Right cardiac atrium (tissue), 5 donors: ENCODE measurements at regions not wholly inside any gene's neighbourhood (a gene's known extent, or its start where the extent isn't known, plus 50 kb on each side); places are given as distances from the start of the nearest gene placed in this dataset.

Experiments
- ATAC-seq, 2 donors: fragments of 200-7000 bp; cut with Tn5 transposase; one replicate each; pipeline versions ENCODE4 v1.8.0 to v1.9.1; 2020; ENCODE audit warnings: moderate library complexity in 2 of 2, mild to moderate bottlenecking in 1 of 2
- DNase-seq, 3 donors: peaks; one replicate each; pipeline ENCODE4 v3.0.0-alpha.2; 2020
- H3K27ac ChIP-seq: one replicate; pipeline ENCODE4 v1.5.1; 2013; ENCODE audit warnings: mild to moderate bottlenecking, low read length, control low read depth, moderate library complexity
- H3K27me3 ChIP-seq: one replicate; pipeline ENCODE4 v1.6.1; 2013; ENCODE audit not compliant: control insufficient read depth, insufficient read depth
- H3K4me1 ChIP-seq: one replicate; pipeline ENCODE4 v1.6.1; 2013; ENCODE audit warnings: low read length; ENCODE audit not compliant: control insufficient read depth, insufficient read depth
- H3K4me3 ChIP-seq: one replicate; pipeline ENCODE4 v1.5.1; 2013; ENCODE audit warnings: low read length, control low read depth
- H3K9me3 ChIP-seq: one replicate; pipeline ENCODE4 v1.6.1; 2013; ENCODE audit warnings: low read length; ENCODE audit not compliant: control insufficient read depth
- WGBS: extraction: QIAGEN DNeasy Blood & Tissue Kit; methylation state at CpG from one replicate; pipeline ENCODE4 v1.1.7; 2013; 5-methylcytosine and 5-hydroxymethylcytosine counted together
- intact Hi-C, 4 donors: fragments of 100-400 bp; cut with DNase I; formaldehyde crosslinking; loops; one replicate each; pipeline versions ENCODE4 v1.11.0 to v1.14.0; 2022 to 2023
- donor health status: healthy with polysubstance abuse.
- donor health status: DM: no; HTN: yes; CAD: no.
- donor health status: DM: no; HTN: no; CAD: no.
- donor health status: DM: no; HTN: yes; CAD: no; lungs with severe emphysema.
- donor health status: DM: yes; HTN: yes; CAD: no.

DNA sequence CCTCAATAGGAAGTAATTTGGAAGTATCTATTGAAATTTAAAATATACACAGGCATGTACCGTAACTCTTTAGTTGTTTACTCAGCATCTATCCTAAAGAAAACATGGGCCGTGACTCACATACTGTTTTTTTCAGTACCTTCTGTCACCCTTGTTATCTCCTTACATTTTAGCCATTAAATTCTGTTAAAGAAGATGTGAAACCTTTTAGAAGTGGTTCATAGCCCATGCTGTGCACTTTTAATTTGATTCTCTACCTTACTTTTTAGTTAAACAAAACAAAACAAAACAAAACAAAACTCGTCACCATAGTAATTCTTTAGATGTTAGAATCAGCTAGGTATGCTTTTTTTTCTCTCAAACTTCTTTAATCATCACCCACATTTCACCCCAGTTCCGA lies 494.4 kb upstream of the RGS6 start:
- no peaks in the 10 kb centered on the region for H3K27me3 ChIP-seq
- WGBS = 93% methylated on average over 4 of the region's 4 CpGs
- H3K4me3 ChIP-seq = no peak overlapping the region
- H3K4me1 ChIP-seq = peaks cover 1% of the 10 kb centered on the region
- no peak for DNase-seq
- H3K27ac ChIP-seq = no peak overlapping the region
- no peak for ATAC-seq
- no peaks in the 10 kb centered on the region for H3K9me3 ChIP-seq
- intact Hi-C loops = no loop called here

DNA sequence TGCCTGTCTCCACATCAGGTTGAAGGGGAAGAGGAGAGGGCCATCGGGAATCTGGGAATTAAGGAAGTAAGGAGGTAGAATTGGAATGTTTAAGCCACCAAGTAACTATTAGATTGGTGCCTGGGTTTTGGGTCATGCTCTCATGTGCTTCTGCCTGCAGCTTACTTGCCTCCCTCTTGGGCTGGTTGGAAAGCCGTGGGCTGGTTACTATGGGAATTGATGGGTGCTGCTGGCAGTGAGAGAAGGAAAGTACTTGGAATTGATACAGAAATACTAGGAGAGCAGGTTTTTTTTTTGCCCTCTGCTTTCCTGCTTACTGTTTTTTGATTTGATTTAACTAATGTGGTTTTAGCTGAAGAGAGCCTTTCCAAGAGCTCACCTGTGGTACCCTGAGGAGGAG lies 493.5 kb upstream of the RGS6 start:
- whole genome bisulfite sequencing = 28% methylated on average over 2 of the region's 2 CpGs
- no peak overlapping the region for H3K27ac ChIP-seq
- intact Hi-C loops = no loop called here

DNA sequence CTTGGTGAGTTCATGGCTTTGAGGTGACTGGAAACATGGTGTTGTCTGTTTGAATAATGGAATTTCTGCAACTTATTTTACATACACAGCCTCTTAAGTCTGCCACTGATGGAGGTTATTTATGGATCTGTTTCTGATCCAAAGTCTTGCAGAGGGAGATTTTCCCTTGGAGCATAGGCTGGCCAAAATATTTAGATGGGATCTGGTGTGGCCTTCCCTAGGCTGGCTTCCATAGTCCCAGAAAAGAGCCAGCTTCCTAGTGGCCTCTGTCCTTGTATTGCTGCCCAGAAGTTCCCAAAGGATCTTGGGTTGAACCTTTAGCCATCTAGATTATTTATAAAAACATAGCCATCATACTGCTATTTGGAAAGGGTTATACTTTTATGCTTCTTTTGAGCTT lies 491.1 kb upstream of the RGS6 start:
- Histone ChIP-seq H3K4me1 (peaks cover 3% of the 10 kb centered on the region), H3K27ac (no peak overlapping the region), H3K27me3 (no peaks in the 10 kb centered on the region), H3K9me3 (no peaks in the 10 kb centered on the region), H3K4me3 (no peak overlapping the region)
- DNase-seq = no peak
- ATAC-seq = peak in 1 of 2 donors; percentile 83
- intact Hi-C loops = no loop called here

More for the DNA sequence above, 493.5 kb upstream of the RGS6 start:
- ATAC-seq (no peak), DNase-seq (no peak)
- Histone ChIP-seq H3K4me3 (no peak overlapping the region), H3K9me3 (no peaks in the 10 kb centered on the region), H3K4me1 (peaks cover 1% of the 10 kb centered on the region), H3K27me3 (no peaks in the 10 kb centered on the region)

DNA sequence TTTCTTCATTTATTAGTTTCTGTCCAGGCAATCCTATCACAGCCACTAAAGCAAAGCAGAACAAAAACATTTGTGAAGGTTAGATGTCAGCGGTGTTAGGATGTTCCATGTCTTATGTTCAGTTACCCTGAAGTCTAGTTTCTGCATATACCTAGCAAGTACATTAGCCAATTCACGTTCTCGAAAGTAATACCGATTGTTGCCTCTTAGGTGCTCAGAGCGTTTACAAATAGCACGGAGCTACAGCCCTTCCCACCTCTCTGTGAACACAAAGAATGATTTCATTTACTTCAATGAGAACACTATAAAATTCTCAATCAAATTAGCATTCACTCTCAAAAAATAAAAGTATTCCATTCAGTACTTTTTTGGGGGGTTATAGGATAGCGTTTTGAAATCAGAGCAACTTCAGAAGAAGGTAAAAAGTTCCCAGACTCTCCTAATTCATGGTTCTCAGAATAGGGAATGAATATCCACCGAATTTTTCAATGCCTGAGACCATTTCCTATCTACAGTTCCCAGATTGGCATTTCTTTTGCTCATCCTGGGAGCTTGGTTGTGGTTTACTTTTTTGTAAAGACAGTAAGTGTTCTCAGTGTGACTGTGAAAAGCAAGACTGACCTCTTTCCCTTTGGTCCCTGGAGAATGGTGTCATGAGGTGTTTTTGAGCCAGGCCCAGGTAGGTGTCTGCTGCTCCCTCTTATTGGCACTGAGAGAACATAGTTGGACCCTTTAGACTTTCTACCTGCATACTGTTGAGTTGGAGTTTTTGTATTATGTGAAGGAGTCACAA lies 488.0 kb upstream of the RGS6 start:
- H3K27me3 ChIP-seq = no peaks in the 10 kb centered on the region
- 95% methylated on average over 8 of the region's 8 CpGs for WGBS
- H3K4me1 ChIP-seq = peaks cover 2% of the 10 kb centered on the region
- intact Hi-C loops = no loop called here
- H3K27ac ChIP-seq = no peak overlapping the region
- H3K4me3 ChIP-seq = no peak overlapping the region
- H3K9me3 ChIP-seq = no peaks in the 10 kb centered on the region
- ATAC-seq (no peak), DNase-seq (no peak)

DNA sequence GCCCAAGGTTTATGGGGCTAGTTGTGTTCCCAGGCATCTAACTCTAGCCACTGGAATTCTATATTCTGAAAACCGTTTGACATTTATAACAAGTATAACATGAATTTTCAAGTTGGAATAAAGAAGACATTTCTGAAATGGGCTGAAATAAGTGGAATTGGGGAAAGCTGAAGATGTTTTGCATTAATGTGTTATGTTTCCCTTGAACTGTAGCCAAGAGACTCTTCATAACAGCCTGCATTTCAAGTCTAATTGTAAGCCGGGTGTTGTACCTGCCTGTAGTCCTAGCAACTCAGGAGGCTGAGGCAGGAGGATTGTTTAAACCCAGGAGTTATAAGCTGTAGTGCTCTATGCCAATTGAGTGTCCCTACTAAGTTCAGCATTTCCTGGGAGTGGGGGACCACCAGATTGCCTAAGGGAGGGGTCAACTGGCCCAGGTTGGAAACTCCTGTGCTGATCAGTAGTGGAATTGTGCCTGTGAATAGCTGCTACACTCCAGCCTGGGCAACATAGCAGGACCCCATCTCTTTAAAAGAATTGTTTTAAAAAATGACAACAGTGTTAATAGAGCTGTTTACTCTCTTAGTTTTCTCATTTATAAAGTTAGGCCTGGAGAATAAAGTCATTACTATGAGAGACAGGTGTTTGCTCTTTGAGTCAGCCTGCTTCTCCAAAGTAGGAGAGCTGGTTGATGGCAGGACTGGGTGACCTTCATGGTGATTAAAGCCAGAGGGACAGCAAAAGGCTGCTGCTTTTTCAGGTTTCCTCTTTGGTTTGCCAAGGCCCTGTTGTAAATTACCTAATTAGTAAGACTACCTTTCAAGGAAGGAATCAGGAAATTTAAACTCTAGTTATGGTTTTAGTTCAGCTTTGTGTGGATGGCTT lies 483.6 kb upstream of the RGS6 start:
- 92% methylated on average over 2 of the region's 2 CpGs for WGBS
- no peak overlapping the region for H3K4me3 ChIP-seq
- intact Hi-C loops = no loop called here
- no peak for ATAC-seq
- H3K4me1 ChIP-seq = peaks cover 2% of the 10 kb centered on the region
- DNase-seq = no peak
- H3K27ac ChIP-seq = no peak overlapping the region
- no peaks in the 10 kb centered on the region for H3K27me3 ChIP-seq
- H3K9me3 ChIP-seq = no peaks in the 10 kb centered on the region

DNA sequence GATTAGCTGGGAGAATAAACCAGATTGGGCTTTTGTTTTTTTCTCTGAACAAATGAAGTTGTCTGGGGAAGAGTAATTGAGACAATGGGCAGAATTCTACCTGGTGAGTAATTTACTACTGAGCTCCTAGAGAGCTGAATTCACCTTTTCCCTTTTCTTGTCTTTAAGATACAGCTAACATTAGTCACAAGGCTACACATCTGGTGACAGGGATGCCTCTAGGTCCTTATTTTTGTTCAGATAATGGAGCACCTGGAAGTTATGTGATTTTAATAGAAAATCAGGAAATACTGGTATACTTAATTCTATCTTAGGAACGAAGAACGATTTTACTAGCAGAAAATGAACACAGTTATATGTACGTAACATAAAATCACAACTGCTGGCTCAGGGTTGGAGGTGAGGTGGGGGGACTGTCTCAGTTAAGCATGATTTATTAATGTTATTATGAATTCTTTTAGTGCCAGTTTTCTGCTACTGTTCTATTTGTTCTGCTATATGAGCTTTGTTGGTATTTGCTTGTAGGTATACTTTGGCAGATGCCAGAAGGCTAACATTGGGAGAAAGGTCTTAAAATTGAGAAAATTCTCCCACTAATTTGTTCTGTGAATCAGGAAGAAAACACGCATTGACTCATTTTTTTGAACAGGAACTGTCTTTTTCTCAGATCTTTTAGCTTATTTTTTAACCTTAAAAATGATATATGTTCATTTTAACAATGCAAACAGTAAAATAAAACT lies 482.7 kb upstream of the RGS6 start:
- intact Hi-C loops = no loop called here
- ATAC-seq (no peak), DNase-seq (no peak)
- Histone ChIP-seq H3K27me3 (no peaks in the 10 kb centered on the region), H3K9me3 (no peaks in the 10 kb centered on the region), H3K4me3 (no peak overlapping the region), H3K27ac (no peak overlapping the region), H3K4me1 (peaks cover 2% of the 10 kb centered on the region)
- WGBS = 89% methylated on average over 4 of the region's 4 CpGs

DNA sequence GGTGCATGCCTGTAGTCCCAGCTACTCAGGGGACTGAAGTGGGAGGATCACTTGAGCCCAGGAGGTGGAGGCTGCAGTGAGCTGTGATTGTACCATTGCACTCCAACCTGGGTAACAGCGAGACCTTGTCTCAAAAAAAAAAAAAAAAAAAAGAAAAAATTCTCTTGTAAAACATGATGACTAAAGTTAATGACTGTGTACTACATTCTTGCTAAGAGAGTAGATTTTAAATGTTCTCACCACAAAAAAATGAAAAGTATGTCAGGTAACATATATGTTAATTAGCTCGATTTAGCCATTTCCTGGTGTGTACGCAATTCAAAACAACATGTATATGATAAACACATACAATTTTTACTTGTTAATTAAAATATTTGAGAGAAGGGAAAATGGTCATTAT lies 480.7 kb upstream of the RGS6 start:
- H3K4me3 ChIP-seq = no peak overlapping the region
- 99% methylated on average over 3 of the region's 3 CpGs for WGBS
- intact Hi-C loops = no loop called here
- no peak for ATAC-seq
- no peaks in the 10 kb centered on the region for H3K27me3 ChIP-seq
- no peaks in the 10 kb centered on the region for H3K4me1 ChIP-seq
- H3K9me3 ChIP-seq = no peaks in the 10 kb centered on the region
- H3K27ac ChIP-seq = no peak overlapping the region
- DNase-seq = no peak

DNA sequence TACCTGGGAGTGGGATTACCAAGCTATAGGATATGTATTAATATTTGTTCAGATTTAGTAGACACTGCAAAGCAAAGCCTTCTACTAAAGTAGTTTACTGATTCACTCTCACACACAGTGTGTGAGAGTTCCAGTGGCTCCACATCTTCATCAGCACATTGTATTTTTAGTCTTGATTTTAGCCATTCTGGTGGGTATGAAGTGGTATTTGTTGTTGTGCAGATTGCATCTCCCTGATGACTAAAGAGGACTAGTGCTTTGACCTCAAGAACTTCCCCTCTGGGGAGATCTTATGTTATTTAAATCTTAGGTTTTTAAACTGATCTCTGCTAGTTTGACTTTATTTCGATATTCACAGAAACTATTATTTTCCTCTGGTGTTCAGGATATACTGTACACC lies 479.7 kb upstream of the RGS6 start:
- no peak overlapping the region for H3K27ac ChIP-seq
- 83% methylated on average over 1 of the region's 1 CpG for WGBS
- H3K9me3 ChIP-seq = no peaks in the 10 kb centered on the region
- no peak for DNase-seq
- H3K4me1 ChIP-seq = no peaks in the 10 kb centered on the region
- H3K4me3 ChIP-seq = no peak overlapping the region
- no peaks in the 10 kb centered on the region for H3K27me3 ChIP-seq
- intact Hi-C loops = no loop called here
- no peak for ATAC-seq

DNA sequence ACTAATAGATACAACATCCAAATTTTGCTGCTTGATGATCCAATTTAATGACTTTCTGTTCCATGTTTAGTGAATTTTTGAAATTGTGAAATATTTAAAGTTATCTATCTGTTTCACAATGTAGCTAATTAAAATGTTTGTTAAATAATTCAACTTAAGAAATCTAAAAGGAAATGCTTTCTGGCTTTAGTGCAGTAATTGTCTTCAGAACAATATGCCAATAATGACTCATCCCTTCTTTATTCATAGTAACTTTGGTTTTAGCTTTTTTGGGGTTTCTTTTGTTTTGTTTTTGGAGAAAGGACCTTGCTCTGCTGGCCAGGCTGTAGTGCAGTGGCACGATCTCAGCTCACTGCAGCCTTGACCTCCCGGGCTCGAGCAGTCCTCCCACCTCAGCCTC lies 479.2 kb upstream of the RGS6 start:
- Histone ChIP-seq H3K27me3 (no peaks in the 10 kb centered on the region), H3K4me1 (no peaks in the 10 kb centered on the region), H3K4me3 (no peak overlapping the region), H3K9me3 (no peaks in the 10 kb centered on the region), H3K27ac (no peak overlapping the region)
- intact Hi-C loops = no loop called here
- ATAC-seq (no peak), DNase-seq (no peak)
- WGBS = 80% methylated on average over 3 of the region's 3 CpGs

DNA sequence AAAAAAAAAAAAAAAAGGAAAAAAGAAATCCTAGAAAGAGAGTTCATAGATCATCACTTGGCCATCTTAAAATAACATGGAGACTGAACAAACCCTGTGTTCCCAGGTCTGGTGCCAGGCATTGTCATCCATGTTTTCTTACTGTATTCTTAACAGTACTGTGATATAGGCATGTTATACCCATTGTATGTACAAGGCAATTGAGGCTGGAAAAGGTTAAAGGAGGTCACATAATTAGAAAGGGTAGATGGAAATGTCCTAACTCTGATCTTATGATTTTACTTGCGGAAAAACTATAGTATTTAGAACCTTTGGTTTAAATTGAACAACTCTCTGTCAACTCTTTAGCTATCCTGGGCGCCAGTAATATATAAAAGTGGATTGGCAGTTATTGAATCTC lies 478.2 kb upstream of the RGS6 start:
- no peak overlapping the region for H3K4me3 ChIP-seq
- WGBS = 70% methylated on average over 2 of the region's 2 CpGs
- H3K4me1 ChIP-seq = no peaks in the 10 kb centered on the region
- no peaks in the 10 kb centered on the region for H3K27me3 ChIP-seq
- intact Hi-C loops = no loop called here
- no peak for DNase-seq
- H3K27ac ChIP-seq = no peak overlapping the region
- H3K9me3 ChIP-seq = no peaks in the 10 kb centered on the region
- ATAC-seq = no peak
